ENCODE measurements at regions not wholly inside any gene's neighbourhood (a gene's known extent, or its start where the extent isn't known, plus 50 kb on each side); places are given as distances from the start of the nearest gene placed in this dataset.

- H3K4me1 ChIP-seq (ENCODE audit: control insufficient read depth in 3 of 3, insufficient read depth in 3 of 3, low read length in 3 of 3): no peaks in the 10 kb centered on the region
- no peaks in the 10 kb centered on the region for H3K9me3 ChIP-seq (ENCODE audit: control insufficient read depth in 3 of 3, low read length in 3 of 3)
- no peaks in the 10 kb centered on the region for H3K27me3 ChIP-seq (ENCODE audit: control insufficient read depth in 3 of 3, insufficient read depth in 3 of 3, low read length in 3 of 3)
- H3K9ac ChIP-seq (ENCODE audit: low read depth in 1 of 3, low read length in 3 of 3): no peak overlapping the region
- no peaks in the 10 kb centered on the region for H3K36me3 ChIP-seq (ENCODE audit: control insufficient read depth in 3 of 3, insufficient read depth in 3 of 3, low read length in 3 of 3)
- no peak overlapping the region for H3K27ac ChIP-seq (ENCODE audit: low read depth, low read length)
- H3K4me3 ChIP-seq (ENCODE audit: low read length in 3 of 3): no peak overlapping the region
These were observed 65.0 kb upstream of the EPB41L3 start for GRCh38 chr18:5608846-5609245.

- H3K27ac ChIP-seq (ENCODE audit: low read depth, low read length): no peak overlapping the region
- no peaks in the 10 kb centered on the region for H3K27me3 ChIP-seq (ENCODE audit: control insufficient read depth in 3 of 3, insufficient read depth in 3 of 3, low read length in 3 of 3)
- no peak overlapping the region for H3K9ac ChIP-seq (ENCODE audit: low read depth in 1 of 3, low read length in 3 of 3)
- H3K4me1 ChIP-seq (ENCODE audit: control insufficient read depth in 3 of 3, insufficient read depth in 3 of 3, low read length in 3 of 3): no peaks in the 10 kb centered on the region
- H3K9me3 ChIP-seq (ENCODE audit: control insufficient read depth in 3 of 3, low read length in 3 of 3): no peaks in the 10 kb centered on the region
- H3K36me3 ChIP-seq (ENCODE audit: control insufficient read depth in 3 of 3, insufficient read depth in 3 of 3, low read length in 3 of 3): no peaks in the 10 kb centered on the region
- H3K4me3 ChIP-seq (ENCODE audit: low read length in 3 of 3): no peak overlapping the region
These were observed 63.2 kb upstream of the EPB41L3 start for GRCh38 chr18:5606951-5607350.

- Histone ChIP-seq H3K27ac (ENCODE audit: low read depth, low read length) (no peak overlapping the region), H3K9me3 (ENCODE audit: control insufficient read depth in 3 of 3, low read length in 3 of 3) (no peaks in the 10 kb centered on the region), H3K9ac (ENCODE audit: low read depth in 1 of 3, low read length in 3 of 3) (no peak overlapping the region), H3K27me3 (ENCODE audit: control insufficient read depth in 3 of 3, insufficient read depth in 3 of 3, low read length in 3 of 3) (no peaks in the 10 kb centered on the region), H3K4me1 (ENCODE audit: control insufficient read depth in 3 of 3, insufficient read depth in 3 of 3, low read length in 3 of 3) (no peaks in the 10 kb centered on the region), H3K4me3 (ENCODE audit: low read length in 3 of 3) (no peak overlapping the region), H3K36me3 (ENCODE audit: control insufficient read depth in 3 of 3, insufficient read depth in 3 of 3, low read length in 3 of 3) (no peaks in the 10 kb centered on the region)
These were observed 61.0 kb upstream of the EPB41L3 start for GRCh38 chr18:5604778-5605177.

GRCh38 chr18:5603153-5603552, 59.4 kb upstream of the EPB41L3 start:
- no peaks in the 10 kb centered on the region for H3K36me3 ChIP-seq (ENCODE audit: control insufficient read depth in 3 of 3, insufficient read depth in 3 of 3, low read length in 3 of 3)

GRCh38 chr18:5601188-5601624, 57.4 kb upstream of the EPB41L3 start:
- Histone ChIP-seq H3K27ac (ENCODE audit: low read depth, low read length) (no peak overlapping the region), H3K9ac (ENCODE audit: low read depth in 1 of 3, low read length in 3 of 3) (no peak overlapping the region), H3K4me1 (ENCODE audit: control insufficient read depth in 3 of 3, insufficient read depth in 3 of 3, low read length in 3 of 3) (no peaks in the 10 kb centered on the region), H3K4me3 (ENCODE audit: low read length in 3 of 3) (no peak overlapping the region), H3K9me3 (ENCODE audit: control insufficient read depth in 3 of 3, low read length in 3 of 3) (no peaks in the 10 kb centered on the region), H3K36me3 (ENCODE audit: control insufficient read depth in 3 of 3, insufficient read depth in 3 of 3, low read length in 3 of 3) (no peaks in the 10 kb centered on the region), H3K27me3 (ENCODE audit: control insufficient read depth in 3 of 3, insufficient read depth in 3 of 3, low read length in 3 of 3) (no peaks in the 10 kb centered on the region)

More at GRCh38 chr18:5603153-5603552, 59.4 kb upstream of the EPB41L3 start:
- no peak overlapping the region for H3K27ac ChIP-seq (ENCODE audit: low read depth, low read length)
- H3K9me3 ChIP-seq (ENCODE audit: control insufficient read depth in 3 of 3, low read length in 3 of 3): no peaks in the 10 kb centered on the region
- no peak overlapping the region for H3K9ac ChIP-seq (ENCODE audit: low read depth in 1 of 3, low read length in 3 of 3)
- H3K4me3 ChIP-seq (ENCODE audit: low read length in 3 of 3): no peak overlapping the region
- no peaks in the 10 kb centered on the region for H3K4me1 ChIP-seq (ENCODE audit: control insufficient read depth in 3 of 3, insufficient read depth in 3 of 3, low read length in 3 of 3)
- no peaks in the 10 kb centered on the region for H3K27me3 ChIP-seq (ENCODE audit: control insufficient read depth in 3 of 3, insufficient read depth in 3 of 3, low read length in 3 of 3)

GRCh38 chr18:5600378-5601071, 56.7 kb upstream of the EPB41L3 start:
- Histone ChIP-seq H3K4me3 (ENCODE audit: low read length in 3 of 3) (no peak overlapping the region), H3K9ac (ENCODE audit: low read depth in 1 of 3, low read length in 3 of 3) (no peak overlapping the region), H3K36me3 (ENCODE audit: control insufficient read depth in 3 of 3, insufficient read depth in 3 of 3, low read length in 3 of 3) (no peaks in the 10 kb centered on the region), H3K4me1 (ENCODE audit: control insufficient read depth in 3 of 3, insufficient read depth in 3 of 3, low read length in 3 of 3) (no peaks in the 10 kb centered on the region), H3K9me3 (ENCODE audit: control insufficient read depth in 3 of 3, low read length in 3 of 3) (no peaks in the 10 kb centered on the region), H3K27ac (ENCODE audit: low read depth, low read length) (no peak overlapping the region), H3K27me3 (ENCODE audit: control insufficient read depth in 3 of 3, insufficient read depth in 3 of 3, low read length in 3 of 3) (no peaks in the 10 kb centered on the region)

GRCh38 chr18:5596585-5596984, 52.8 kb upstream of the EPB41L3 start:
- Histone ChIP-seq H3K4me1 (ENCODE audit: control insufficient read depth in 3 of 3, insufficient read depth in 3 of 3, low read length in 3 of 3) (no peaks in the 10 kb centered on the region), H3K36me3 (ENCODE audit: control insufficient read depth in 3 of 3, insufficient read depth in 3 of 3, low read length in 3 of 3) (no peaks in the 10 kb centered on the region), H3K9me3 (ENCODE audit: control insufficient read depth in 3 of 3, low read length in 3 of 3) (no peaks in the 10 kb centered on the region), H3K4me3 (ENCODE audit: low read length in 3 of 3) (no peak overlapping the region), H3K9ac (ENCODE audit: low read depth in 1 of 3, low read length in 3 of 3) (no peak overlapping the region), H3K27ac (ENCODE audit: low read depth, low read length) (no peak overlapping the region), H3K27me3 (ENCODE audit: control insufficient read depth in 3 of 3, insufficient read depth in 3 of 3, low read length in 3 of 3) (no peaks in the 10 kb centered on the region)
